WTC11 (cell line): ENCODE measurements at regions not wholly inside any gene's neighbourhood (a gene's known extent, or its start where the extent isn't known, plus 50 kb on each side); places are given as distances from the start of the nearest gene placed in this dataset.
"Not testable (repeated sequence)": the region's sequence is repeated elsewhere in the genome, so short reads cannot be mapped to it uniquely, and the experiment has no call there.

Experiments used
- ATAC-seq: fragments of 200-7000 bp; cut with Tn5 transposase; 2 replicates; pipeline ENCODE4 v1.10.0; 2021; ENCODE audit warnings: mild to moderate bottlenecking, moderate library complexity
- CTCF ChIA-PET: fragments of 300-600 bp; sonication (Branson Sonifier 250); formaldehyde crosslinking; loops from one replicate; lab custom pipeline; 2021; ENCODE audit warnings: antibody characterized with exemption; lab: Charles Lee
- POLR2A ChIA-PET: fragments of 350-600 bp; sonication (Branson Sonifier 250); formaldehyde crosslinking; loops from one replicate; lab custom pipeline; 2021; ENCODE audit warnings: antibody characterized with exemption; lab: Charles Lee
- DNase-seq: peaks from one replicate; pipeline ENCODE4 v3.0.0; 2021; ENCODE audit warnings: low spot score
- H3K27ac Mint-ChIP-seq: 2 replicates; pipeline ENCODE4 v1.8.0; 2021; ENCODE audit warnings: mixed read lengths
- H3K27me3 Mint-ChIP-seq: 2 replicates; pipeline ENCODE4 v1.8.0; 2021; ENCODE audit warnings: low read depth, mild to moderate bottlenecking, moderate library complexity, mixed read lengths
- H3K36me3 Mint-ChIP-seq: 2 replicates; pipeline ENCODE4 v1.8.0; 2021; ENCODE audit warnings: mixed read lengths
- H3K4me1 Mint-ChIP-seq: 2 replicates; pipeline ENCODE4 v1.8.0; 2022; ENCODE audit warnings: mixed read lengths
- H3K4me3 Mint-ChIP-seq: 2 replicates; pipeline ENCODE4 v1.8.0; 2021; ENCODE audit warnings: mild to moderate bottlenecking, moderate library complexity, mixed read lengths
- H3K9me3 Mint-ChIP-seq: 2 replicates; pipeline ENCODE4 v1.8.0; 2021; ENCODE audit warnings: mixed read lengths
- ELF4 ChIP-seq: sonication (generic); formaldehyde crosslinking; IDR thresholded peaks from 2 replicates; pipeline ENCODE4 v1.8.1; 2022; ENCODE audit warnings: low read depth, mild to moderate bottlenecking, moderate library complexity, missing genetic modification reagents
- ESRRA ChIP-seq: sonication (generic); formaldehyde crosslinking; IDR thresholded peaks from 2 replicates; pipeline ENCODE4 v1.8.1; 2022; ENCODE audit warnings: mild to moderate bottlenecking, missing genetic modification reagents, borderline replicate concordance
- ETV6 ChIP-seq: sonication (generic); formaldehyde crosslinking; IDR thresholded peaks from 2 replicates; pipeline ENCODE4 v1.8.1; 2022; ENCODE audit warnings: mild to moderate bottlenecking, missing genetic modification reagents
- NFYB ChIP-seq: sonication (generic); formaldehyde crosslinking; conservative IDR thresholded peaks from 2 replicates; pipeline ENCODE4 v1.8.0; 2022; ENCODE audit warnings: low read depth, missing genetic modification reagents
- SP1 ChIP-seq: sonication (generic); formaldehyde crosslinking; conservative IDR thresholded peaks from 2 replicates; pipeline ENCODE4 v1.8.1; 2022; ENCODE audit warnings: missing genetic modification reagents
- TEAD4 ChIP-seq: sonication (generic); formaldehyde crosslinking; IDR thresholded peaks from 2 replicates; pipeline ENCODE4 v1.8.0; 2022; ENCODE audit warnings: mild to moderate bottlenecking, missing genetic modification reagents
- ZNF263 ChIP-seq: sonication (generic); formaldehyde crosslinking; IDR thresholded peaks from 2 replicates; pipeline ENCODE4 v1.8.1; 2022; ENCODE audit warnings: low read depth, mild to moderate bottlenecking, moderate library complexity, missing genetic modification reagents
- ZNF396 ChIP-seq: fragments of 250-450 bp; sonication (Bioruptor Pico); IDR thresholded peaks from 2 replicates; pipeline ENCODE4 v1.8.0; 2021; ENCODE audit warnings: mild to moderate bottlenecking, moderate library complexity, borderline replicate concordance
- TF ChIP-seq, protein P1 (sequence below): sonication (generic); formaldehyde crosslinking; IDR thresholded peaks from 2 replicates; pipeline ENCODE4 v1.8.1; 2022; ENCODE audit warnings: low read depth, missing genetic modification reagents, borderline replicate concordance
- TF ChIP-seq, protein P2 (sequence below): sonication (generic); formaldehyde crosslinking; IDR thresholded peaks from 2 replicates; pipeline ENCODE4 v1.8.1; 2022; ENCODE audit warnings: low read depth, mild to moderate bottlenecking, moderate library complexity, missing genetic modification reagents, borderline replicate concordance
- TF ChIP-seq, protein P3 (sequence below): sonication (generic); formaldehyde crosslinking; IDR thresholded peaks from 2 replicates; pipeline ENCODE4 v1.8.0; 2023; ENCODE audit warnings: mild to moderate bottlenecking, missing genetic modification reagents
- TF ChIP-seq, protein P4 (sequence below): sonication (generic); formaldehyde crosslinking; IDR thresholded peaks from 2 replicates; pipeline ENCODE4 v1.8.1; 2022; ENCODE audit warnings: mild to moderate bottlenecking, moderate library complexity, missing genetic modification reagents
- TF ChIP-seq, protein P5 (sequence below): sonication (generic); formaldehyde crosslinking; IDR thresholded peaks from 2 replicates; pipeline ENCODE4 v1.8.1; 2023; ENCODE audit warnings: mild to moderate bottlenecking, missing genetic modification reagents, moderate library complexity
- TF ChIP-seq, protein P6 (sequence below): fragments of 250-450 bp; sonication (Bioruptor Pico); IDR thresholded peaks from 2 replicates; pipeline ENCODE4 v1.9.0; 2021; ENCODE audit warnings: mild to moderate bottlenecking
- TF ChIP-seq, protein P7 (sequence below): sonication (generic); formaldehyde crosslinking; IDR thresholded peaks from 2 replicates; pipeline ENCODE4 v1.8.1; 2023; ENCODE audit warnings: mild to moderate bottlenecking, missing genetic modification reagents, borderline replicate concordance

GRCh38 chr5:133861161-133861737 is 107.2 kb downstream of the C5orf15 start:
- POLR2A ChIA-PET, result no interaction called here
- CTCF ChIA-PET, result no interaction called here
- ATAC-seq (no peak), DNase-seq (no peak)
- Mint-ChIP-seq H3K36me3 (peaks cover 20% of the 10 kb centered on the region), H3K27ac (no peak overlapping the region), H3K4me1 (no peaks in the 10 kb centered on the region), H3K9me3 (peaks cover 27% of the 10 kb centered on the region), H3K4me3 (no peak overlapping the region), H3K27me3 (peaks cover 9% of the 10 kb centered on the region)
- TF ChIP-seq, protein P1, sequence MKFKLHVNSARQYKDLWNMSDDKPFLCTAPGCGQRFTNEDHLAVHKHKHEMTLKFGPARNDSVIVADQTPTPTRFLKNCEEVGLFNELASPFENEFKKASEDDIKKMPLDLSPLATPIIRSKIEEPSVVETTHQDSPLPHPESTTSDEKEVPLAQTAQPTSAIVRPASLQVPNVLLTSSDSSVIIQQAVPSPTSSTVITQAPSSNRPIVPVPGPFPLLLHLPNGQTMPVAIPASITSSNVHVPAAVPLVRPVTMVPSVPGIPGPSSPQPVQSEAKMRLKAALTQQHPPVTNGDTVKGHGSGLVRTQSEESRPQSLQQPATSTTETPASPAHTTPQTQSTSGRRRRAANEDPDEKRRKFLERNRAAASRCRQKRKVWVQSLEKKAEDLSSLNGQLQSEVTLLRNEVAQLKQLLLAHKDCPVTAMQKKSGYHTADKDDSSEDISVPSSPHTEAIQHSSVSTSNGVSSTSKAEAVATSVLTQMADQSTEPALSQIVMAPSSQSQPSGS (CRISPR knock-in tag), result no peak
- TF ChIP-seq, protein P2, sequence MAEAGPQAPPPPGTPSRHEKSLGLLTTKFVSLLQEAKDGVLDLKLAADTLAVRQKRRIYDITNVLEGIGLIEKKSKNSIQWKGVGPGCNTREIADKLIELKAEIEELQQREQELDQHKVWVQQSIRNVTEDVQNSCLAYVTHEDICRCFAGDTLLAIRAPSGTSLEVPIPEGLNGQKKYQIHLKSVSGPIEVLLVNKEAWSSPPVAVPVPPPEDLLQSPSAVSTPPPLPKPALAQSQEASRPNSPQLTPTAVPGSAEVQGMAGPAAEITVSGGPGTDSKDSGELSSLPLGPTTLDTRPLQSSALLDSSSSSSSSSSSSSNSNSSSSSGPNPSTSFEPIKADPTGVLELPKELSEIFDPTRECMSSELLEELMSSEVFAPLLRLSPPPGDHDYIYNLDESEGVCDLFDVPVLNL (CRISPR knock-in tag), result no peak
- no peak for TF ChIP-seq ETV6 (CRISPR knock-in tag)
- no peak for TF ChIP-seq ZNF396 (CRISPR knock-in tag)
- TF ChIP-seq, protein P3, sequence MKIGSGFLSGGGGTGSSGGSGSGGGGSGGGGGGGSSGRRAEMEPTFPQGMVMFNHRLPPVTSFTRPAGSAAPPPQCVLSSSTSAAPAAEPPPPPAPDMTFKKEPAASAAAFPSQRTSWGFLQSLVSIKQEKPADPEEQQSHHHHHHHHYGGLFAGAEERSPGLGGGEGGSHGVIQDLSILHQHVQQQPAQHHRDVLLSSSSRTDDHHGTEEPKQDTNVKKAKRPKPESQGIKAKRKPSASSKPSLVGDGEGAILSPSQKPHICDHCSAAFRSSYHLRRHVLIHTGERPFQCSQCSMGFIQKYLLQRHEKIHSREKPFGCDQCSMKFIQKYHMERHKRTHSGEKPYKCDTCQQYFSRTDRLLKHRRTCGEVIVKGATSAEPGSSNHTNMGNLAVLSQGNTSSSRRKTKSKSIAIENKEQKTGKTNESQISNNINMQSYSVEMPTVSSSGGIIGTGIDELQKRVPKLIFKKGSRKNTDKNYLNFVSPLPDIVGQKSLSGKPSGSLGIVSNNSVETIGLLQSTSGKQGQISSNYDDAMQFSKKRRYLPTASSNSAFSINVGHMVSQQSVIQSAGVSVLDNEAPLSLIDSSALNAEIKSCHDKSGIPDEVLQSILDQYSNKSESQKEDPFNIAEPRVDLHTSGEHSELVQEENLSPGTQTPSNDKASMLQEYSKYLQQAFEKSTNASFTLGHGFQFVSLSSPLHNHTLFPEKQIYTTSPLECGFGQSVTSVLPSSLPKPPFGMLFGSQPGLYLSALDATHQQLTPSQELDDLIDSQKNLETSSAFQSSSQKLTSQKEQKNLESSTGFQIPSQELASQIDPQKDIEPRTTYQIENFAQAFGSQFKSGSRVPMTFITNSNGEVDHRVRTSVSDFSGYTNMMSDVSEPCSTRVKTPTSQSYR, result no peak
- no peak for TF ChIP-seq SP1
- TF ChIP-seq, protein P4, sequence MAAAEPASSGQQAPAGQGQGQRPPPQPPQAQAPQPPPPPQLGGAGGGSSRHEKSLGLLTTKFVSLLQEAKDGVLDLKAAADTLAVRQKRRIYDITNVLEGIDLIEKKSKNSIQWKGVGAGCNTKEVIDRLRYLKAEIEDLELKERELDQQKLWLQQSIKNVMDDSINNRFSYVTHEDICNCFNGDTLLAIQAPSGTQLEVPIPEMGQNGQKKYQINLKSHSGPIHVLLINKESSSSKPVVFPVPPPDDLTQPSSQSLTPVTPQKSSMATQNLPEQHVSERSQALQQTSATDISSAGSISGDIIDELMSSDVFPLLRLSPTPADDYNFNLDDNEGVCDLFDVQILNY (CRISPR knock-in tag), result no peak
- TF ChIP-seq ELF4 (CRISPR knock-in tag), result no peak
- TF ChIP-seq, protein P5, sequence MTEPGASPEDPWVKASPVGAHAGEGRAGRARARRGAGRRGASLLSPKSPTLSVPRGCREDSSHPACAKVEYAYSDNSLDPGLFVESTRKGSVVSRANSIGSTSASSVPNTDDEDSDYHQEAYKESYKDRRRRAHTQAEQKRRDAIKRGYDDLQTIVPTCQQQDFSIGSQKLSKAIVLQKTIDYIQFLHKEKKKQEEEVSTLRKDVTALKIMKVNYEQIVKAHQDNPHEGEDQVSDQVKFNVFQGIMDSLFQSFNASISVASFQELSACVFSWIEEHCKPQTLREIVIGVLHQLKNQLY (CRISPR knock-in tag), result no peak
- no peak for TF ChIP-seq TEAD4 (CRISPR knock-in tag)
- TF ChIP-seq NFYB, result no peak
- TF ChIP-seq ZNF263, result no peak
- TF ChIP-seq, protein P6, sequence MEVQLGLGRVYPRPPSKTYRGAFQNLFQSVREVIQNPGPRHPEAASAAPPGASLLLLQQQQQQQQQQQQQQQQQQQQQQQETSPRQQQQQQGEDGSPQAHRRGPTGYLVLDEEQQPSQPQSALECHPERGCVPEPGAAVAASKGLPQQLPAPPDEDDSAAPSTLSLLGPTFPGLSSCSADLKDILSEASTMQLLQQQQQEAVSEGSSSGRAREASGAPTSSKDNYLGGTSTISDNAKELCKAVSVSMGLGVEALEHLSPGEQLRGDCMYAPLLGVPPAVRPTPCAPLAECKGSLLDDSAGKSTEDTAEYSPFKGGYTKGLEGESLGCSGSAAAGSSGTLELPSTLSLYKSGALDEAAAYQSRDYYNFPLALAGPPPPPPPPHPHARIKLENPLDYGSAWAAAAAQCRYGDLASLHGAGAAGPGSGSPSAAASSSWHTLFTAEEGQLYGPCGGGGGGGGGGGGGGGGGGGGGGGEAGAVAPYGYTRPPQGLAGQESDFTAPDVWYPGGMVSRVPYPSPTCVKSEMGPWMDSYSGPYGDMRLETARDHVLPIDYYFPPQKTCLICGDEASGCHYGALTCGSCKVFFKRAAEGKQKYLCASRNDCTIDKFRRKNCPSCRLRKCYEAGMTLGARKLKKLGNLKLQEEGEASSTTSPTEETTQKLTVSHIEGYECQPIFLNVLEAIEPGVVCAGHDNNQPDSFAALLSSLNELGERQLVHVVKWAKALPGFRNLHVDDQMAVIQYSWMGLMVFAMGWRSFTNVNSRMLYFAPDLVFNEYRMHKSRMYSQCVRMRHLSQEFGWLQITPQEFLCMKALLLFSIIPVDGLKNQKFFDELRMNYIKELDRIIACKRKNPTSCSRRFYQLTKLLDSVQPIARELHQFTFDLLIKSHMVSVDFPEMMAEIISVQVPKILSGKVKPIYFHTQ (CRISPR knock-in tag), result no peak

- no peak overlapping the region for H3K4me3 Mint-ChIP-seq
- TF ChIP-seq, protein P7, sequence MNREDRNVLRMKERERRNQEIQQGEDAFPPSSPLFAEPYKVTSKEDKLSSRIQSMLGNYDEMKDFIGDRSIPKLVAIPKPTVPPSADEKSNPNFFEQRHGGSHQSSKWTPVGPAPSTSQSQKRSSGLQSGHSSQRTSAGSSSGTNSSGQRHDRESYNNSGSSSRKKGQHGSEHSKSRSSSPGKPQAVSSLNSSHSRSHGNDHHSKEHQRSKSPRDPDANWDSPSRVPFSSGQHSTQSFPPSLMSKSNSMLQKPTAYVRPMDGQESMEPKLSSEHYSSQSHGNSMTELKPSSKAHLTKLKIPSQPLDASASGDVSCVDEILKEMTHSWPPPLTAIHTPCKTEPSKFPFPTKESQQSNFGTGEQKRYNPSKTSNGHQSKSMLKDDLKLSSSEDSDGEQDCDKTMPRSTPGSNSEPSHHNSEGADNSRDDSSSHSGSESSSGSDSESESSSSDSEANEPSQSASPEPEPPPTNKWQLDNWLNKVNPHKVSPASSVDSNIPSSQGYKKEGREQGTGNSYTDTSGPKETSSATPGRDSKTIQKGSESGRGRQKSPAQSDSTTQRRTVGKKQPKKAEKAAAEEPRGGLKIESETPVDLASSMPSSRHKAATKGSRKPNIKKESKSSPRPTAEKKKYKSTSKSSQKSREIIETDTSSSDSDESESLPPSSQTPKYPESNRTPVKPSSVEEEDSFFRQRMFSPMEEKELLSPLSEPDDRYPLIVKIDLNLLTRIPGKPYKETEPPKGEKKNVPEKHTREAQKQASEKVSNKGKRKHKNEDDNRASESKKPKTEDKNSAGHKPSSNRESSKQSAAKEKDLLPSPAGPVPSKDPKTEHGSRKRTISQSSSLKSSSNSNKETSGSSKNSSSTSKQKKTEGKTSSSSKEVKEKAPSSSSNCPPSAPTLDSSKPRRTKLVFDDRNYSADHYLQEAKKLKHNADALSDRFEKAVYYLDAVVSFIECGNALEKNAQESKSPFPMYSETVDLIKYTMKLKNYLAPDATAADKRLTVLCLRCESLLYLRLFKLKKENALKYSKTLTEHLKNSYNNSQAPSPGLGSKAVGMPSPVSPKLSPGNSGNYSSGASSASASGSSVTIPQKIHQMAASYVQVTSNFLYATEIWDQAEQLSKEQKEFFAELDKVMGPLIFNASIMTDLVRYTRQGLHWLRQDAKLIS (CRISPR knock-in tag), result no peak
- no peak for TF ChIP-seq ESRRA
- H3K27me3 Mint-ChIP-seq, result peaks cover 9% of the 10 kb centered on the region
- peaks cover 36% of the 10 kb centered on the region for H3K9me3 Mint-ChIP-seq
- no peak overlapping the region for H3K27ac Mint-ChIP-seq
- peaks cover 20% of the 10 kb centered on the region for H3K36me3 Mint-ChIP-seq
- ATAC-seq (no peak), DNase-seq (no peak)
- CTCF ChIA-PET, result no interaction called here
- 0 out of 2 replicates have a peak, but pooled peaks cover 2% of the 10 kb centered on the region for H3K4me1 Mint-ChIP-seq
- POLR2A ChIA-PET, result no interaction called here
Measured at GRCh38 chr5:133859073-133859472, 109.4 kb downstream of the C5orf15 start.

DNA sequence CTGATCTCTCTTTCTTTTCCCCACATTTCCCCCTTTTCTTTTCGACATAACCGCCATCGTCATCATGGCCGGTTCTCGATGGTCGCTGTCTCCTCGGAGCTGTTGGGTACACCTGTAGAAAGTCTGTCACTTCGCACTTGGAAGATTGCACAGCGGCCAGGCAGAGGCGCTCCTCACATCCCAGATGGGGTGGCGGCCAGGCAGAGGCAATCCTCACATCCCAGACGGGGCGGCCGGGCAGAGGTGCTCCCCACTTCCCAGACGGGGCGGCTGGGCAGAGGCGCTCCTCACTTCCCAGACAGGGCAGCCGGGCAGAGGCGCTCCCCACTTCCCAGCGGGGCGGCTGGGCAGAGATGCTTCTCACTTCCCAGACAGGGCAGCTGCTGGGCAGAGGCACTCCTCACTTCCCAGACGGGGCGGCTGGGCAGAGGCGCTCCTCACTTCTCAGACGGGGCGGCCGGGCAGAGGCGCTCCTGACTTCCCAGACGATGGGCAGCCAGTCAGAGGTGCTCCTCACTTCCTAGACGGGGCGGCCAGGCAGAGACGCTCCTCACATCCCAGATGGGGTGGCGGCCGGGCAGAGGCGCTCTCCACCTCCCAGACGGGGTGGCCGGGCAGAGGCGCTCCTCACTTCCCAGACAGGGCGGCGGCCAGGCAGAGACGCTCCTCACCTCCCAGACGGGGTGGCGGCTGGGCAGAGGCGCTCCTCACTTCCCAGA is 110.7 kb downstream of the C5orf15 start:
- H3K27me3 Mint-ChIP-seq, CTCF ChIA-PET, POLR2A ChIA-PET, H3K4me1 Mint-ChIP-seq, H3K27ac Mint-ChIP-seq, ATAC-seq, H3K4me3 Mint-ChIP-seq, DNase-seq: not testable (repeated sequence)
- Mint-ChIP-seq H3K36me3 (peaks cover 20% of the 10 kb centered on the region), H3K9me3 (peaks cover 39% of the 10 kb centered on the region)
